CD14-positive monocyte (primary cell): ENCODE measurements at regions not wholly inside any gene's neighbourhood (a gene's known extent, or its start where the extent isn't known, plus 50 kb on each side); places are given as distances from the start of the nearest gene placed in this dataset.

Experiments used
- DNase-seq, 3 donors: peaks; one replicate each; pipeline ENCODE4 v3.0.0-alpha.2; 2011 to 2022
- H2AFZ ChIP-seq: 2 replicates; pipeline ENCODE4 v1.6.0; 2012; ENCODE audit warnings: mild to moderate bottlenecking, low read depth, low read length, inconsistent platforms; ENCODE audit not compliant: insufficient read depth, poor library complexity, severe bottlenecking
- H3K27ac ChIP-seq, 2 donors: 1 replicate in 1 of 2; 2 replicates in 1 of 2; pipeline ENCODE4 v1.5.1; 2012 to 2013; ENCODE audit warnings: low read length in 2 of 2, control low read depth in 1 of 2, inconsistent platforms in 1 of 2, low read depth in 1 of 2, mild to moderate bottlenecking in 1 of 2
- H3K27me3 ChIP-seq, 2 donors: one replicate each; pipeline versions ENCODE4 v1.6.0 to v1.6.1; 2011 to 2013; ENCODE audit warnings: low read length in 2 of 2; ENCODE audit not compliant: control insufficient read depth in 2 of 2, insufficient read depth in 2 of 2
- H3K36me3 ChIP-seq, 2 donors: replicated peaks in 1 of 2; 1 replicate in 1 of 2; 2 replicates in 1 of 2; pipeline versions ENCODE4 v1.5.1 to v1.6.1; 2012 to 2013; ENCODE audit warnings: low read length in 2 of 2, control low read depth in 1 of 2, inconsistent platforms in 1 of 2, mild to moderate bottlenecking in 1 of 2; ENCODE audit not compliant: insufficient read depth in 2 of 2, control insufficient read depth in 1 of 2
- H3K4me1 ChIP-seq, 2 donors: 1 replicate in 1 of 2; 2 replicates in 1 of 2; pipeline versions ENCODE4 v1.5.1 to v1.6.1; 2012 to 2013; ENCODE audit warnings: low read length in 2 of 2, control low read depth in 1 of 2, inconsistent platforms in 1 of 2, mild to moderate bottlenecking in 1 of 2, moderate library complexity in 1 of 2; ENCODE audit not compliant: insufficient read depth in 2 of 2, control insufficient read depth in 1 of 2
- H3K4me2 ChIP-seq: replicated peaks from 2 replicates; pipeline ENCODE3; 2012; ENCODE audit warnings: low read length, moderate library complexity, mild to moderate bottlenecking; ENCODE audit not compliant: poor library complexity, severe bottlenecking; ENCODE audit errors: extremely low read depth
- H3K4me3 ChIP-seq, 3 experiments: fragments of 200-600 bp in 1 of 3; sonication (generic) in 1 of 3; replicated peaks in 1 of 3; 1 replicate in 2 of 3; 2 replicates in 1 of 3; pipeline ENCODE4 v1.5.1; 2011 to 2013; ENCODE audit warnings: low read length in 3 of 3, mild to moderate bottlenecking in 3 of 3, control low read depth in 2 of 3, low read depth in 2 of 3, inconsistent platforms in 1 of 3, moderate library complexity in 1 of 3
- H3K79me2 ChIP-seq: 2 replicates; pipeline ENCODE4 v1.6.0; 2012; ENCODE audit warnings: mild to moderate bottlenecking, control low read depth, inconsistent platforms, low read length, moderate library complexity; ENCODE audit not compliant: insufficient read depth
- H3K9ac ChIP-seq: 2 replicates; pipeline ENCODE4 v1.6.0; 2017; ENCODE audit warnings: low read length, mild to moderate bottlenecking; ENCODE audit not compliant: insufficient read depth, poor library complexity, severe bottlenecking
- H3K9me3 ChIP-seq, 2 donors: replicated peaks in 1 of 2; 1 replicate in 1 of 2; 2 replicates in 1 of 2; pipeline versions ENCODE4 v1.5.1 to v1.6.1; 2012 to 2013; ENCODE audit warnings: low read length in 2 of 2, control low read depth in 1 of 2; ENCODE audit not compliant: control insufficient read depth in 1 of 2, insufficient read depth in 1 of 2
- H4K20me1 ChIP-seq: 2 replicates; pipeline ENCODE4 v1.6.0; 2012; ENCODE audit warnings: mild to moderate bottlenecking, low read length, control low read depth, moderate library complexity; ENCODE audit not compliant: insufficient read depth
- H3K27ac Mint-ChIP-seq, 7 donors: one replicate each; pipeline ENCODE4 v1.8.0; 2020; ENCODE audit warnings: mild to moderate bottlenecking in 7 of 7, mixed read lengths in 7 of 7, moderate library complexity in 6 of 7, inconsistent platforms in 2 of 7
- H3K27me3 Mint-ChIP-seq, 3 donors: one replicate each; pipeline ENCODE4 v1.8.0; 2021 to 2022; ENCODE audit warnings: low read depth in 3 of 3, mild to moderate bottlenecking in 3 of 3, mixed read lengths in 3 of 3, moderate library complexity in 3 of 3, inconsistent platforms in 1 of 3
- H3K36me3 Mint-ChIP-seq, 2 donors: one replicate each; pipeline ENCODE4 v1.8.0; 2020; ENCODE audit warnings: mixed read lengths in 2 of 2, inconsistent platforms in 1 of 2, mild to moderate bottlenecking in 1 of 2
- H3K4me1 Mint-ChIP-seq: one replicate; pipeline ENCODE4 v1.8.0; 2020; ENCODE audit warnings: mild to moderate bottlenecking, mixed read lengths
- H3K4me3 Mint-ChIP-seq, 2 donors: one replicate each; pipeline ENCODE4 v1.8.0; 2020; ENCODE audit warnings: mild to moderate bottlenecking in 2 of 2, mixed read lengths in 2 of 2, moderate library complexity in 1 of 2
- H3K9me3 Mint-ChIP-seq, 7 donors: one replicate each; pipeline ENCODE4 v1.8.0; 2020 to 2022; ENCODE audit warnings: mixed read lengths in 7 of 7, mild to moderate bottlenecking in 6 of 7, moderate library complexity in 6 of 7, inconsistent platforms in 2 of 7
- CTCF ChIP-seq: fragments of 200-600 bp; IDR thresholded peaks from one replicate; pipeline ENCODE4 v1.8.0; 2022; ENCODE audit warnings: antibody characterized with exemption, mild to moderate bottlenecking
- WGBS: methylation state at CpG from one replicate; pipeline ENCODE4 v1.1.5; 2013; ENCODE audit warnings: missing lambda C conversion rate; ENCODE audit not compliant: insufficient coverage; 5-methylcytosine and 5-hydroxymethylcytosine counted together
- intact Hi-C, 2 donors: fragments of 100-400 bp; cut with micrococcal nuclease; formaldehyde crosslinking; loops; one replicate each; pipeline versions ENCODE4 v1.15.0 to v1.15.1; 2023

GRCh38 chr11:27574342-27574741, 67.8 kb upstream of the LIN7C start:
- no peaks in the 10 kb centered on the region for H3K27me3 Mint-ChIP-seq
- no peak for TF ChIP-seq CTCF
- no peak overlapping the region for H3K4me3 Mint-ChIP-seq
- Histone ChIP-seq H3K4me2 (no peak overlapping the region), H3K4me3 (no peak overlapping the region), H3K79me2 (no peaks in the 10 kb centered on the region), H3K9me3 (no peaks in the 10 kb centered on the region), H3K27ac (no peak overlapping the region), H2AFZ (no peak overlapping the region), H4K20me1 (no peaks in the 10 kb centered on the region), H3K36me3 (no peaks in the 10 kb centered on the region), H3K27me3 (no peaks in the 10 kb centered on the region), H3K4me1 (no peaks in the 10 kb centered on the region), H3K9ac (no peak overlapping the region)
- no peaks in the 10 kb centered on the region for H3K4me1 Mint-ChIP-seq
- no peak for DNase-seq
- intact Hi-C loops, result no loop called here
- H3K27ac Mint-ChIP-seq, result no peak overlapping the region
- no CpG with 5 or more reads among the region's 3 CpGs for WGBS
- peaks cover 0 to 3% (median 0%) of the 10 kb centered on the region in 7 donors for H3K9me3 Mint-ChIP-seq
- H3K36me3 Mint-ChIP-seq, result no peaks in the 10 kb centered on the region

- intact Hi-C loops, result no loop called here
- Histone ChIP-seq H3K9me3 (no peaks in the 10 kb centered on the region), H3K36me3 (no peaks in the 10 kb centered on the region), H3K4me3 (no peak overlapping the region), H3K4me2 (no peak overlapping the region), H3K4me1 (no peaks in the 10 kb centered on the region), H3K9ac (no peak overlapping the region), H4K20me1 (no peaks in the 10 kb centered on the region), H3K27me3 (no peaks in the 10 kb centered on the region), H3K27ac (no peak overlapping the region), H2AFZ (no peak overlapping the region), H3K79me2 (no peaks in the 10 kb centered on the region)
- peaks cover 0 to 3% (median 0%) of the 10 kb centered on the region in 7 donors for H3K9me3 Mint-ChIP-seq
- H3K36me3 Mint-ChIP-seq, result no peaks in the 10 kb centered on the region
- H3K27me3 Mint-ChIP-seq, result no peaks in the 10 kb centered on the region
- DNase-seq, result no peak
- TF ChIP-seq CTCF, result no peak
- H3K4me3 Mint-ChIP-seq, result no peak overlapping the region
- H3K4me1 Mint-ChIP-seq, result no peaks in the 10 kb centered on the region
- no peak overlapping the region for H3K27ac Mint-ChIP-seq
These were observed 66.5 kb upstream of the LIN7C start for GRCh38 chr11:27573024-27573423.
